ENCODE measurements at regions not wholly inside any gene's neighbourhood (a gene's known extent, or its start where the extent isn't known, plus 50 kb on each side); places are given as distances from the start of the nearest gene placed in this dataset.

DNA sequence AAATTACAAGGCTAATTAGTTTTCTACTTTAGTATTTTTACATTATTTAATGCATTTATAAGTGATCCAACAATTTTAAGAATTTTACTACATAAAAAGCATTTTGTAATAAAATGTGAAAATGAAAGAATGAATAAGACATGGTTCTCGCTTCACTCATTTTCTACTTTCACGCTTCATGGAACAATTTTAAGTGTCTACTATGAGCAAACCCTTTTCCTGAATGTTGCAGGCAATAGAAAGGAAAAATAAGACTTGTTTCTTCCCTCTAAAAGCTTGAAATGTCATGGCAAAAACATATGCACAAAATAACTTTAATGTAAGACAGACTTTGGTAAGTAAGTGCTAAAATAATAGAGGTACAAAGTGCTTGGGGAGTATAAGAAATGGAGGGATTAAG, 205.7 kb upstream of the HMGA2 start:
- Histone ChIP-seq H3K9me3 (no peaks in the 10 kb centered on the region), H3K4me3 (no peak overlapping the region), H4K20me1 (no peaks in the 10 kb centered on the region), H3K27ac (no peak overlapping the region), H3K36me3 (no peaks in the 10 kb centered on the region), H3K4me1 (peaks cover 6% of the 10 kb centered on the region; the same call in 1 of the 2 replicates), H3K9ac (no peak overlapping the region), H3K27me3 (no peaks in the 10 kb centered on the region), H3K4me2 (no peak overlapping the region)
- TF ChIP-seq Cebpa-rat (IDR thresholded peaks at IDR 0.05): no peak

DNA sequence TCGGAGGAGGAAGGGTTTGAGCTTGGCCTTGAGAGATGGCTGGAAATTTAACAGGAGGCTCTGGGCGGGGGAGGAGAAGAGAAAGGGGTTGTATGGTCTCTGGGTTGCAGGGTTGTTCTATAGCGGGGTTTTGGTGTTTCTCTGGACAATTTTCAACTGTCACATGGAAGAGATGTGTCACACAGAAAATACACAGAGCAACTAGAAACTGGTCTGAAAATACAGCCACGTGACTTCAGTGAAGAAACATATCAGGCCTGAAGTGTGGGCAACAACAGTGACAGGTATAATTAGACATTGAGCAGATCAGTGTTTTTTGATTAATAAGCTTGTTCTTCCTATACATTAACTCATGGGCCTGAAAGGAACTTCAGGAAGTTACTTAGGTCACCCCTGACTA, 205.3 kb upstream of the HMGA2 start:
- no peaks in the 10 kb centered on the region for H3K27me3 ChIP-seq
- H3K27ac ChIP-seq: no peak overlapping the region
- no peak overlapping the region for H3K4me2 ChIP-seq
- TF ChIP-seq Cebpa-rat (IDR thresholded peaks at IDR 0.05): no peak
- no peak overlapping the region for H3K9ac ChIP-seq
- H3K4me1 ChIP-seq: peaks cover 6% of the 10 kb centered on the region; the same call in 1 of the 2 replicates
- H3K36me3 ChIP-seq: no peaks in the 10 kb centered on the region
- no peaks in the 10 kb centered on the region for H4K20me1 ChIP-seq
- no peaks in the 10 kb centered on the region for H3K9me3 ChIP-seq
- H3K4me3 ChIP-seq: no peak overlapping the region

DNA sequence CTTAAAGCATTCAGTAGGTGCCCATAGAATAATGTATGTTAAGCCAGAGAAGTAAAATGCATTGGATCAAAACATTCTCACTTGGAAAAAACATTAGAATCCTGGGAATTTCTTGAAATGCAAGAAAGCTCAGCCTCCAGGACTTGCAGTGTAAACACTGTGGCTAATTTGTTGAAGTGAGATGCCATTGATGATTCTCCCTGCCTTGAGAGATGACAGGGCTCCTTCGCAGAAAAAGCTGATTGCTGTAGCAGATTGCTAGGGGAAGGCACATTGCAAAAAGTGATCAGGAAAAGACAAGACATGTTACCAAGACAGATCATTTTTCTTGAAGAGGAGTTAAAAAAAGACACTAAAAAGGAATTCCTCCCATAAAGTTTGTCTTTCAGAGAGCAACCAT, 204.2 kb upstream of the HMGA2 start:
- Histone ChIP-seq H3K27ac (no peak overlapping the region), H3K9me3 (no peaks in the 10 kb centered on the region), H3K4me2 (no peak overlapping the region), H3K27me3 (no peaks in the 10 kb centered on the region), H3K9ac (no peak overlapping the region), H3K4me3 (no peak overlapping the region), H3K4me1 (peaks cover 6% of the 10 kb centered on the region; the same call in 1 of the 2 replicates), H4K20me1 (no peaks in the 10 kb centered on the region), H3K36me3 (no peaks in the 10 kb centered on the region)
- no peak for TF ChIP-seq Cebpa-rat (IDR thresholded peaks at IDR 0.05)

DNA sequence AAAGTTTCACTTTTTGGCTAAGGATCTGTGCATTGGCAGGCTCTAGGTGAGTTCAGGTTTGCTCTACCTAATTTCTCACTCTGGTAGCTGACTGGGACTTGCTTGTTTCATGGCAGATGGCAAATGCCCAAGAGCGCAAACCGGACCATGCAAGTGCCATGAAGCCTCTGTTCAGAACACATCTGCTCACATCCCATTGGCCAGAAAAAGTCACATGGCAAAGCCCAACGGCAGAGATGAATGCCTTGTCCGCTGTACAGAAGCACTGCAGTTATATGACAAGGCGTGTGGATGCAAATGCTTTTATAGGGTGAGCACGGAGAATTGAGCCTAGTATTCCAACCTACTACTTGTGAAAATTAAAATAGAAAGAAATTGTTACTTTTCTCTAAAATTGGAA, 202.2 kb upstream of the HMGA2 start:
- peaks cover 6% of the 10 kb centered on the region; the same call in 1 of the 2 replicates for H3K4me1 ChIP-seq
- H3K9me3 ChIP-seq: no peaks in the 10 kb centered on the region
- H3K36me3 ChIP-seq: no peaks in the 10 kb centered on the region
- H3K27ac ChIP-seq: no peak overlapping the region
- no peaks in the 10 kb centered on the region for H4K20me1 ChIP-seq
- no peak for TF ChIP-seq Cebpa-rat (IDR thresholded peaks at IDR 0.05)
- H3K4me2 ChIP-seq: no peak overlapping the region
- no peaks in the 10 kb centered on the region for H3K27me3 ChIP-seq
- H3K9ac ChIP-seq: no peak overlapping the region
- no peak overlapping the region for H3K4me3 ChIP-seq

DNA sequence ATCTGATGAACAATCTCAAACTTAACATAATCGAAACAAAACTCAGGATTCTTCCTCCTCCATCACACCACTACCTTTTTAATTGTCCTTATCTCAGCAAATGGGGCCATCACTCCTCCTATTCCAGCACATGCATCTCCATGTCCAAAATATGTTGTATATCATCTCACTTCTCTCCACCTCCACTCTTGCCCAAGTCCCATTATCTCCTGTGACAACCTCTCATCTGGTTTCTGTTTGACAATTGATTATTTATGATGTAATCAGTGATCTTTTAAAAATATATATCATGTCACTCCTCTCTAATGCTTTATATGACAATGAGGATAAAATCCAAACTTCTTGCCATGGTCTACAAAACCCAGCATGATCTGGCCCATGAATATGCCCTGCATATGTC, 200.8 kb upstream of the HMGA2 start:
- no peaks in the 10 kb centered on the region for H4K20me1 ChIP-seq
- no peak overlapping the region for H3K9ac ChIP-seq
- no peak overlapping the region for H3K4me2 ChIP-seq
- no peak overlapping the region for H3K27ac ChIP-seq
- H3K27me3 ChIP-seq: no peaks in the 10 kb centered on the region
- H3K4me1 ChIP-seq: peaks cover 6% of the 10 kb centered on the region; the same call in 1 of the 2 replicates
- H3K36me3 ChIP-seq: no peaks in the 10 kb centered on the region
- no peaks in the 10 kb centered on the region for H3K9me3 ChIP-seq
- TF ChIP-seq Cebpa-rat (IDR thresholded peaks at IDR 0.05): no peak
- no peak overlapping the region for H3K4me3 ChIP-seq

DNA sequence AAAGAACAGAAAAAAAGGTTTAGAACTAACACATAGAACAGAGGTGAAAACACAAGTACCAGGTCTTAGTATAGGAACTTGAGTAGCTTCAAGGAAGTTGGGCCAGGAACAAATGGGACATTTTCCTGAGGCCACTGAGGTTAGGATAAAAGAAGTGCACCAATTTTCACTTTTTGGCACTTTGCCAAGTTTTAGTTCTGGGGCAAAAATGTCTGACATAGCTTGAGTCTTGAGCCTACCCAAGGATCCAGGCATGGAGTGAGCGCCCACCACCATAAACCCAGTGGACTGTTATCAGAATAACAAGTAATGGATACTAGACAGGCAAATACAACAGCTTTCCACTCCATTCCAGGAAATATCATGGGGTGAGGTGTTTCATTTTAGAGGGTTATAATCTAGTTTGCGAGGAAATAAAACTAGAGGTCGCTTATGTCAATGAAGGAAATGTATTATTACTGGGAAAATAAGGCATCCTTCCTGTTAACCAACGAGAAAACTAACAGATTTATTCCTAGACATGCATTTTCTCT, 199.7 kb upstream of the HMGA2 start:
- Histone ChIP-seq H3K4me3 (no peak overlapping the region), H3K4me2 (no peak overlapping the region), H3K27me3 (no peaks in the 10 kb centered on the region), H3K9ac (no peak overlapping the region), H3K27ac (no peak overlapping the region), H3K9me3 (no peaks in the 10 kb centered on the region), H4K20me1 (no peaks in the 10 kb centered on the region), H3K36me3 (no peaks in the 10 kb centered on the region), H3K4me1 (no peaks in the 10 kb centered on the region)
- no peak for TF ChIP-seq Cebpa-rat (IDR thresholded peaks at IDR 0.05)

DNA sequence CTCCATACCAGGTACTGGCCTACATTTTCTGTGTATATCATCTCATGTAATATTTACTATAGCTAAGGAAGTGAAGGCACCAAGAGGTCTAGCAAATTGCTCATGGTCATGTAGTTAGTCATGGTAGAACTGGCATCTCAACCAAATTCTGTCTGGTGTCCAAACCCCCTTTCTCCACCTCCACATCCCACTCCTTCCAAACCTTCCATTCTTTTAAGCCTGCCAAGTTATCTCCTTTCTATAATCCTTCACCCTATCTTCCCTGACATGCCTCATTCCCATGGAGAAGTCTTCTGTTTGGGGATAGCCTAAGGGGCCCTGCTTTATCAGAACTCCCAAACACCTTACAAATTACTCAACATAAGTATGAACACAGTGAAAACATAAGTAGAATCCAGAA, 196.2 kb upstream of the HMGA2 start:
- no peaks in the 10 kb centered on the region for H3K36me3 ChIP-seq
- H3K4me1 ChIP-seq: no peaks in the 10 kb centered on the region
- no peak overlapping the region for H3K4me3 ChIP-seq
- no peaks in the 10 kb centered on the region for H4K20me1 ChIP-seq
- H3K9ac ChIP-seq: no peak overlapping the region
- no peak overlapping the region for H3K27ac ChIP-seq
- H3K4me2 ChIP-seq: no peak overlapping the region
- no peaks in the 10 kb centered on the region for H3K9me3 ChIP-seq
- TF ChIP-seq Cebpa-rat (IDR thresholded peaks at IDR 0.05): no peak
- no peaks in the 10 kb centered on the region for H3K27me3 ChIP-seq

DNA sequence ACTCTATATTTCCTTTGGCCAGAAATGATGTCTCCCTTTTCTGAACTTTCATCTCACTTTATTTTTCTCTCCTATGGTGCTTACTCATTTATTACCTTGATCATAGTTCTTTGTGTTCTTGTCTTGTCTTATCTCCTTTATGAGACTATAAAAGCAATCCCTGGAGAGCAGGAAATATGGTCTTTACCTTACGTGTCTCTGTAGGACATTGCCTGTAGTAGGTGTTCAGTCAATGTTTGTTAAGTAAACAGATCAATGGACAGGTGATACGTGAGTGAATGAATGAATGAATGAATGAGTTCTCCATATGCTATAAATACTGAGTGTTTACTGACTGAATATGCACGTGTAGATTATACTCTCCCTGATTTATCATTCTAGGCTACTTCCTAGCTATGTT, 193.7 kb upstream of the HMGA2 start:
- H3K27me3 ChIP-seq: no peaks in the 10 kb centered on the region
- H3K9ac ChIP-seq: no peak overlapping the region
- no peaks in the 10 kb centered on the region for H3K4me1 ChIP-seq
- no peak for TF ChIP-seq Cebpa-rat (IDR thresholded peaks at IDR 0.05)
- no peaks in the 10 kb centered on the region for H4K20me1 ChIP-seq
- no peaks in the 10 kb centered on the region for H3K9me3 ChIP-seq
- H3K27ac ChIP-seq: no peak overlapping the region
- H3K36me3 ChIP-seq: no peaks in the 10 kb centered on the region
- H3K4me3 ChIP-seq: no peak overlapping the region
- H3K4me2 ChIP-seq: no peak overlapping the region

DNA sequence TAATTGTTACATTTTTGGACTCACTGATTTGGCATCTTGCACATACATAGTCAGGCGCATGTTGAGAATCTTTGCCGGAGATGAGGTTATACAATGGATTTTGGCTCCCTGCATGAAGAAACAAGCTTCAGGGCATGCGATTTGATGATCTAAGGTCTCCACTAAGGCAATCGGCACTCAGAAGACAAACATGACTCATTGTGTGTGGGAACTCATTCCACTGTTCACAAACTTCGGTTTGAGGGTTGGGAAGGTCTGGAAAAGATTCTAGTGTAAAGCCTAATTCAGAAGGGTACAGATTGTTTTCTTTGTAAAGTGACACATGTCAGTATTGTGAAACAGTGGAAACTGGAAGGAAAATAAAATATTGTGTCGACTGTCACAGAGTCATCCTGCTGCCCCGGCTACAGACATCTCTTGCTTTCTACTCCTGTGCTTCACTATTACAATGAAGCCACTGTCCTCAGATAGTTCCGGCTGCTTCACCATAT, 192.6 kb upstream of the HMGA2 start:
- H3K9me3 ChIP-seq: no peaks in the 10 kb centered on the region
- no peaks in the 10 kb centered on the region for H4K20me1 ChIP-seq
- H3K4me2 ChIP-seq: no peak overlapping the region
- no peak overlapping the region for H3K4me3 ChIP-seq
- H3K36me3 ChIP-seq: no peaks in the 10 kb centered on the region
- no peak for TF ChIP-seq Cebpa-rat (IDR thresholded peaks at IDR 0.05)
- H3K9ac ChIP-seq: no peak overlapping the region
- no peaks in the 10 kb centered on the region for H3K4me1 ChIP-seq
- H3K27me3 ChIP-seq: no peaks in the 10 kb centered on the region
- H3K27ac ChIP-seq: no peak overlapping the region

DNA sequence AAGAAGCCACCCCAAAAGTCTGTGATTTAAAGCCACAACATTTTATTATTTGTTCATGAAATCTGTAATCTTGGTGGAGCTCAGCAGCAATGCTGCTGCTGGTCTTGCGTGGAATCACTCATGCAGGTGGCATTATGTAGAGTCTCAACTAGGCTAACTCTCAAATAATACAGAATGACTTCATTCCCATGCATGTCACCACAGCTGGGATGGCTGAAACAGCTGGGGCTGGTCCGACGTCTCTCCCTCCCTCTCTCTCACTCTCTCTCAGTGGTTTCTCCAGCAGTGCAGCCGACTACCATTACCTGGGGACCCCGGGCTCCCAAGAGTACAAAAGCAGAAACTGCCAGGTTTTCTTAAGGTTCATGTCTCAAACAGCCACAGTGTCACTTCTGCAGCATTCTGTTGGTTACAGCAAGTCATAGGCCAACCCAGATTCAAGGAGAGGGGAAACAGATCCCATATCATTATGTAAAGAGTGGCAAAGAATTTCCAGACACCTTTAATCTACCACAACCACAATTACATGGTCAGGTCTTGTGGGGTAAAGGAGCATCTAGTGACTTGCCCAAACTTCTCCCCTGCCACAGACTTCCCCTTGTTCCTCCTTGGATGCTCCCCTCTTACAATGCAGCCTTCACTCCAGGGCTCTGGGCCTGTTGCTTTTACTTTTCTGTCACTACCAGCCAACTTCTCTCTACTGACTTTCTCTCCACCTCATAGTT, 192.0 kb upstream of the HMGA2 start:
- no peaks in the 10 kb centered on the region for H3K9me3 ChIP-seq
- H3K4me3 ChIP-seq: no peak overlapping the region
- H3K4me1 ChIP-seq: no peaks in the 10 kb centered on the region
- TF ChIP-seq Cebpa-rat (IDR thresholded peaks at IDR 0.05): no peak
- no peak overlapping the region for H3K27ac ChIP-seq
- H3K4me2 ChIP-seq: no peak overlapping the region
- no peaks in the 10 kb centered on the region for H3K27me3 ChIP-seq
- no peaks in the 10 kb centered on the region for H4K20me1 ChIP-seq
- no peak overlapping the region for H3K9ac ChIP-seq
- no peaks in the 10 kb centered on the region for H3K36me3 ChIP-seq

Measured in BLaER1 (cell line).